Testis (tissue), 2 donors: ENCODE measurements at regions not wholly inside any gene's neighbourhood (a gene's known extent, or its start where the extent isn't known, plus 50 kb on each side); places are given as distances from the start of the nearest gene placed in this dataset.

Experiments used
- CTCF ChIP-seq, 3 experiments: fragments of 450-650 bp in 2 of 3; fragments of 200-600 bp in 1 of 3; sonication (generic) in 1 of 3; IDR thresholded peaks; one replicate each; pipeline ENCODE4 v1.5.1; 2016 to 2019; ENCODE audit warnings: antibody characterized with exemption in 3 of 3, mild to moderate bottlenecking in 2 of 3, moderate library complexity in 1 of 3
- POLR2A ChIP-seq: fragments of 450-650 bp; IDR thresholded peaks from one replicate; pipeline ENCODE4 v1.6.1; 2017; ENCODE audit warnings: antibody characterized with exemption, mild to moderate bottlenecking, moderate library complexity

GRCh38 chr1:58942759-58943191 lies 158.9 kb upstream of the JUN start:
- no peak for TF ChIP-seq CTCF (IDR thresholded peaks at IDR 0.05)
- TF ChIP-seq POLR2A: no peak
